HG03135 (cell line): ENCODE measurements at regions not wholly inside any gene's neighbourhood (a gene's known extent, or its start where the extent isn't known, plus 50 kb on each side); places are given as distances from the start of the nearest gene placed in this dataset.

Experiments used
- ATAC-seq: cut with Tn5 transposase; IDR thresholded peaks from one replicate; pipeline ENCODE4 v1.9.1; 2021; ENCODE audit warnings: mild to moderate bottlenecking, moderate library complexity; ENCODE audit not compliant: unreplicated experiment

GRCh38 chr2:18384242-18384641 is 176.2 kb downstream of the RDH14 start:
- ATAC-seq, result no peak

DNA sequence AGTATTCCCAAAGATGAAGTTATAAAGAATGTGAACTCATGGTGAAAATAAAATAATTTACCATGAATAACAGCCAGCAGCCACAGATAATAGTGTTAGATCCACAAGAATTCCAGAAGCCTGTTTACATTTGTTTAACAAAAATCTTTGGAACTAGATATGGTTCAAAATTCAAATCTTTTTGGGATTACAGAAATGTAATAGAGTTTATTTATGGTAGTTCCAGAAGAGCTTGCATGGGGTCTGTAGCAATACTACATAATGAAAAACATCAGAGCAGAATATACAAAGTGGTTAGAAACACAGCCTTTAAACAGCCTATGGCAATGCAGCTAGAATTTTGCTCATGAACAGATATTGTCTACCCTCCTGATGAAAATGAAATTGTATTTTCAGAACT is 179.1 kb downstream of the RDH14 start:
- no peak for ATAC-seq

DNA sequence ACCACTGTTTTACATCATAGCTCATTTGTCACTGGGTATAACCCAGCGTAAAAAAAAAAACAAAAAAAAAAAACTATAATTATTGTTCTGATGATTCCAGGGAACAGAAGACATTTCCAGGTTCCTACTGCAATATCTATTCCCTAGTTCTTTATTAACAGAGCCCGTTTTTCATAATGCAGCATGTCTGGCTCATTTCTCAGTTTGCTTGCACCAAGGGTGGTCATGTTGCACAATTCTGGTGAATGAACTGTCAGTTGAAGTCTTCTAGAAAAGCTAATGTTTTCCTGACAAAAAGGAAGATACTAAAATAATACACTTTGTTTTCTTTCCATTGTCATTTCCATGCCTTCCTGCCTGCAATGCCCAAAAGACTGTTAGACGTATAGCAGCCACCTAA is 180.1 kb downstream of the RDH14 start:
- no peak for ATAC-seq

DNA sequence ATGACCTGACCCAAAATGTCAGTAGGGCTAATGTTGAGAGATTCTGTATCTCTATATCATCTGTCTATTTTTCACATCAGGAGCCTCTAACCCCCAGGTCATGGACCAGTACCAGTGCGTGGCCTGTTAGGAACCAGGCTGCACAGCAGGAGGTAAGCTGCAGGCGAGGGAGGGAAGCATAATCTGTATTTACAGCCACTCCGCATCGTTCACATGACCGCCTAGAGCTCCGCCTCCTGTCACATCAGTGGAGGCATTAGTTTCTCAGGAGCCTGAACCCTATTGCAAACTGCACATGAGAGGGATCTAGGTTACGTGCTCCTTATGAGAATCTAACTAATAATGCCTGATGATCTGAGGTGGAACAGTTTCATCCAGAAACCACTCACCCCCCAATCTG is 180.6 kb downstream of the RDH14 start:
- no peak for ATAC-seq

GRCh38 chr2:18378020-18378653 is 182.3 kb downstream of the RDH14 start:
- peak; percentile 86 for ATAC-seq

GRCh38 chr2:18376936-18377335 is 183.5 kb downstream of the RDH14 start:
- ATAC-seq, result no peak

- no peak for ATAC-seq
Observed at GRCh38 chr2:18373664-18374063, 186.8 kb downstream of the RDH14 start.

- ATAC-seq, result no peak
Observed at GRCh38 chr2:18373081-18373480, 187.4 kb downstream of the RDH14 start.

GRCh38 chr2:18372641-18373040 is 187.8 kb downstream of the RDH14 start:
- no peak for ATAC-seq

DNA sequence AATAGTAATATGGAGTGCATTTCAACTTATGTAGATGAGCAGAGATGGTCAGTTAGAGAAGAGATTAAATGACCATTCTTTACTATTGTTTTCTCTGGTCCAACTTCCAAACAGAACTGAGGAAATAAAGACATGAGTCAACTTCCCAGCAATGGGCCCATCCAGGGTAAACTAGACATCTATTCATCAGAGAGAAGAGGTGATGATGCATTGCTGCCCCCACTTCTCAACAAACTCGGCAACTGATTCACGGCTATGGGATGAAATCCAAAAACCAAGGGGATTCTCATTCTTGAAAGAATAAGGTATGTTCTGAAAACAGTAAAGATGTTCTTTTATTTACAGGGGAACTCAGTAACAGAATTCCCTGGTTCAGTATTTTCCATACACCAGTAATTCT is 190.7 kb downstream of the RDH14 start:
- no peak for ATAC-seq

DNA sequence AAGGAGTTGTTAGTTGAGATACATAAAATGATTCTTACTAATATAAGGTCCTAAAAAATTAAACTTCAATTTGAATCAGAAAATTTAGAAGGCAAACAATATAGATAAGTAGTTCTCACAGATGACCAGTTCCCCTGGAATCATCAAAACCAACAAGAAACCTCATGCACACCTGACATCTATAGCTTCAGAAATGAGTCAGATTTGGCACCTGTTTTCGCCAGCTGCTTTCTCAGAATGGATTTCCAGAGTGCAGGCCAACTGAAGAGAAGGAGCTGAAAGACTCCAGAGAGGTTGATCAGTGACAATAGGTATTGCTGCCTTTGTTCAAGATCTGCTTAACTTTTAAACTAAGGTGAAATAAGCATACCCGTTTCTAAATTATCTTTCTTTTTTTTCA is 192.4 kb downstream of the RDH14 start:
- ATAC-seq, result no peak

GRCh38 chr2:18365342-18365741 is 195.1 kb downstream of the RDH14 start:
- ATAC-seq, result no peak

DNA sequence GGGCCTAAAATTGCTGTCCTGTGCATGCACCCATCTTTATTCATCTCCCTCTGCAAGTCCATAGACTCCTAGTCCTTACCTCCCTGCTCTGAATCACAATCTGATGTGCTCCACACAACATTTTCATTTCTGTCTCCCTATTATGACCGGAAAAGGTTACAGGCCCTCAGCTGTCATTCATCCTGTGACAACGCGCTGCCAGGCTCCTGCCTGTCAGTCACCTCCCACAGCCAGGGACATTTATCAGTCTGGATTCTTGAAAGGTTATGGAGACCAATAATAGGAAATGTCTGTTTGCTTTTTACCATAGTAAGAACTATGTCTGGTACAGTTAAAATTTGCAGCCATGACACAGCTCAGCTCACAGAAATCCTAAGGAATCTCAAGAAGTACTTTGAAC is 197.1 kb downstream of the RDH14 start:
- no peak for ATAC-seq

DNA sequence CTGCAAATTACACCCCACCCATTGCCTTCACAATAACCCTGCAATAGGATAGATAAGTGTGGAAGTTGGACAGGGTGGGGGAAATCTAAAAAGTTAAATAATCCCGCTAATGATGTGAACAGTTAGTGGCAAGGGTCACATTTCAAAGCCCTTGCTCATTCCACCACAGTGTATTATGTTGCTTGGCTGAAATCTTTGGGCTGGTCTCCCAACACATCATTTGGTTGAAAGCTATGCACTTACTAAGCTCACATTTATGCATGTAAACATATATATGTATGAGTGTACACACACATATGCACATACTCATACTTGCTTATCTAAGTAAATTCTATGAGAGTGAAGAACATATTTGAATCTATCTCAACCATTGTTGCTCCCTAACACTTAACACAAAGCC is 197.8 kb downstream of the RDH14 start:
- no peak for ATAC-seq

GRCh38 chr2:18357537-18357936 is 202.9 kb downstream of the RDH14 start:
- no peak for ATAC-seq

- ATAC-seq, result no peak
Observed at GRCh38 chr2:18356676-18357075, 203.8 kb downstream of the RDH14 start.

GRCh38 chr2:18349421-18349820 is 211.0 kb downstream of the RDH14 start:
- no peak for ATAC-seq

- ATAC-seq, result no peak
Observed at GRCh38 chr2:18346874-18347273, 213.6 kb downstream of the RDH14 start.

DNA sequence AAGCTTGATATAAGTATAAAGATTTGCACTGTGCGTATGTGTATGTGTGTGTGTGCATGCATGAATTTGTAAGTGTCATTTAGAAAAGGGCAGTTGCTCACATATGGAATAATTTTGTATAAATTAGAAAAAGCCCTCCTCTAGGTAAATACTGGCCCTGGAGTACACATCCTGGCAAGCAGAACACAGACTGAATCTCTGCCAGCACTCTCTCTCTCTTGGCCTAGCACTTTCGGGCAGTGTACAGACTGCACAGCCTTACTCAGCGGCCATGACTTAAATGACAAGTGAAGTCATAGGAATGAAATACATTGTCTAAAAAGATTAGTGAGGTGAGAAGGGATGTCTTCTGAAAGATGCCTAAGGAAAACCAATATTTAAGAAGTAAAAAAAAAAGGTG is 214.1 kb downstream of the RDH14 start:
- no peak for ATAC-seq

DNA sequence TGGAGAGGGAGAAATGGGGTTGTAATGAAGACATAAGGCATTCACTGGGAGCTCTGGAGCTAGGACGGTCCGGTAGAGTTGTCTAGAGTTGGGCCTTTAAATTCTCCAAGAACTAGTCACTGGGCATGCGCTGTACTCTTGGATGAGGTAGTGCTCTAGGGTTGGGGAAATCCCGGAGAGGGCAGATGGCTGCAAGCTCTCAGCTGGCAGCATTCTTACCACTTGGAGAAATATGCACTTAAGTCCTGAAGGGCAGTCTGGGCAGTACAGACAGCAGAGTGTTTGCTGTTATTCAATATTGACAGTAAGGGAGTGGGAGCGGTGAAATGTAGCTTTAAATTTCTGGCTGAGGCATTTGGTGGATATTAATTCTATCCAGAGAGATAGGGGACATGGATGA is 214.6 kb downstream of the RDH14 start:
- no peak for ATAC-seq

- ATAC-seq, result no peak
Observed at GRCh38 chr2:18342901-18343300, 217.6 kb downstream of the RDH14 start.

DNA sequence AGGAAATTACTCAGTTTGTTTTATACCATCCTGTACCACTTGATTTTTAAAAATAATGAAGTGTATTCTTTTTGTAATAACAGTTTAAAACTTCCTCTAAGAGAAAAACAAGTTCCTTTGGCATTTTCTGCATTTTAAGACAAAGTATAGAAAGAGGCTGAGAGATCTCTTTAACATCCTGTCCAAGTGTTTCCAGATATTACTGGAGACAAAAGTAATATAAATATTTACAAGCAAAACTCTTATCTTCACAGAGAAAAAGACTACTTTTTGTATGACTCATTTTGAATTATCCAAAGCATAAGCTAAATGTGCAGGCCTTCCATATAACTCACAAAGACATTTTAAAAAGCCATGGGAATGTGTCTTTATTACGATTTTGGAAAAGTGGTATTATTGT is 221.1 kb downstream of the RDH14 start:
- no peak for ATAC-seq

GRCh38 chr2:18336975-18337374 is 223.5 kb downstream of the RDH14 start:
- ATAC-seq, result no peak
